Right lobe of liver (tissue), 4 donors: ENCODE measurements at regions not wholly inside any gene's neighbourhood (a gene's known extent, or its start where the extent isn't known, plus 50 kb on each side); places are given as distances from the start of the nearest gene placed in this dataset.

Experiments
- CTCF ChIP-seq, 4 donors: fragments of 200-600 bp in 3 of 4; fragments of 450-650 bp in 1 of 4; IDR thresholded peaks; one replicate each; pipeline versions ENCODE4 v1.5.1 to v1.8.0; 2016 to 2022; ENCODE audit warnings: antibody characterized with exemption in 4 of 4, mild to moderate bottlenecking in 2 of 4
- POLR2A ChIP-seq: fragments of 450-650 bp; IDR thresholded peaks from one replicate; pipeline ENCODE4 v1.6.1; 2017; ENCODE audit warnings: antibody characterized with exemption, mild to moderate bottlenecking
- donor health status: DM: no; HTN: no; CAD: no.
- donor health status: DM: no; HTN: no; CAD: no.
- donor health status: DM: no; HTN: yes; CAD: no.

GRCh38 chr2:138435701-138436100, 65.9 kb upstream of the SPOPL start:
- no peak for TF ChIP-seq POLR2A
- no peak for TF ChIP-seq CTCF (IDR thresholded peaks at IDR 0.05)
